ENCODE measurements at regions not wholly inside any gene's neighbourhood (a gene's known extent, or its start where the extent isn't known, plus 50 kb on each side); places are given as distances from the start of the nearest gene placed in this dataset.

DNA sequence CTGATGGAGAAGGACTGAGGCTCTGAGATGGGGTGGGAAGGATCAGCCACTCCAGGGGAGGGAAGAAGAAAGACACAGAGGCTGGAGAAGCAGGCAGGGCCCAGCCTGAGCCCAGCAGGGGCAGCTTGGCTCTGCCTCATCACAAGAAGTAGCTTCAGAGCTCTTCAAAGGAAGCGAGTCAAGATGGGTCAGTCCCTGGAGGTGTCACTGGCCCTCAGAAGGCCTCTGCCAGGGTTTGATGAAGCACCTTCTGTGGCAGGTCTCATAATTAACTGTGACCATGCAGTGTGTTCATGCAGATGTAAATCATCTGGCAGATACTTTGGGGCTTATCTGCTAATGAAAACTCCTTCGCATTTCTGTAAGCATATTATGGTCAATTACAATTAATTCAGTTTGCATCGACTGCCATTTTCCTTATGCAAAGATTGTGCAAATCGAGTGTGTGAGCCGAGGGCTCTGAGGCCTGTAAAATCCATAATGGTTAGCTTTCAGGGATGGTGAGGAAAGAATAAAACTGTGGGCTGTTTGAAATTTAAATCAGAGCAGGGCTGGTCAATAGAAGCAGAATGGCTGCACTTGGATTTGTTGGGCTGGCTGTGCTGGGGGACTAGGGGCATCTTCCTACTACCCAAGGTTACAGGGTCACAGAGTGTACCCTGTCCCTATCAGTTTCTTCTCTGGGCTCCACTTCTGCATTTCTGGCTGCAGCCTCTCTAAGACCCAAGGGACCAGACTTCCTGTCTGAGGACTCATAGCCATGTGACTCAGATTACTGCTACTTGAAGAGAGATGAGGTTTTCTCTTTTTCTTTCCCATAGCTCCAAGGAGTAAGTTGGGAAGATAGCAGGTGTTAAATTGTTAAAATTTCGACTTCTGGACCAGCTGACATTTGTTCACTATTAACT, 376.6 kb downstream of the DHX35 start:
- no peak for DNase-seq (ENCODE audit: low spot score in 2 of 2)
- no peak for FAIRE-seq

DNA sequence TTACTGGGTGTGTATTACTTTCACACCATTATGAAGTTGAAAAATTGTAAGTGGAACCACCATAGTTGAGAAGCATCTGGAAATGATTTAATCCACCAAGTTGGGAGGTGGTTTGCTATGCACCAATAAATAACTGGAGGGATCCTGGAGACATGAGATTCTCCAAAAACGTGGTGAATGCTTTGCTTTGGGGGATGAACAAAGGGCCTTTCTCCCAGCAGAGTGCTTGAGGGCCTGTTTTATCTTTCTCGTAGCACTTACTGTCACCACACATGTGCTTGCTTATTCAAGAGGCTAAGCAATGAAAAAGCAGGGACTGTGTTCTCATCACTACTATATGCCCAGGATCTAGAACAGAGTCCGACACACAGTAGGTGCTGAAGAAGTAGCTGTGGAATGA, 371.1 kb downstream of the DHX35 start:
- DNase-seq (ENCODE audit: low spot score in 2 of 2) (no peak), FAIRE-seq (no peak)

DNA sequence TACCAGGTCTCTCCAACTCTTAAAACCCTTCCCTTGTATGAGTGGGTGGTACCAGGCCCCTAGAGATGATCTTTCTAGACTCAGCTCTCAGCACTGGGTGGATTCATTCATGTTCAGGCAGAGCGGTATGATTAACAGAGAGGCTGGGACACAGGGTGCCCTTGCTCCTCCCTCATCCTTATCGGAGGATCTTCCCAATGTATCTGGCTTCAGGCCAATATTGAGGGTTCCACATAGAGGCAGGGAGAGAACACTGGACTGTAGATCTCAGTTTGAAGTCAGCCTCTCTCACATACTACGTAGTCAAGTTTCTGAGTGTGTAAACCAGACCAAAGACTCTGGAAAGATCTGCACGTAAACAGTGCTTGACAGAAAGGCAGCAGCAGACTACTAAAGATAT, 366.2 kb downstream of the DHX35 start:
- FAIRE-seq: no peak

DNA sequence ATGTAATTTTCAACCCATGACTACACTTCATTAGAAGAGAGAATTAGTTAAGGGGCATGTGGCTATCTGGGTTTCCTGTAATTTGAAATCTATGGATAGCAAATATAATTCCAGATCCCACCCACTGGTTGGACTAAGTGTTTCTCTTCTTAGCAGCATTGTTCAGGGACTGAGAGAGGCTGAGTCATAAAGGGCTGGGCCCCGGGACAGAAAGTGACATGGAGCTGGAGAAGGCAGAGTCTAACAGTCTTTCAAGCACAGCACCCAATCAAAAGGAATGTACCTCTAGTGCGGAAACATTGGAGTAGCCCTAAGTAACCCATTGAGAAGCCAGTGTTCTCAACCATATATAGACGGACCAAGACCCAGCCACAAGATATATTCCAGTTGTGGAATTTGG, 363.9 kb downstream of the DHX35 start:
- DNase-seq (ENCODE audit: low spot score in 2 of 2) (no peak), FAIRE-seq (no peak)

More for the DNA sequence above, 366.2 kb downstream of the DHX35 start:
- DNase-seq (ENCODE audit: low spot score in 2 of 2): no peak

DNA sequence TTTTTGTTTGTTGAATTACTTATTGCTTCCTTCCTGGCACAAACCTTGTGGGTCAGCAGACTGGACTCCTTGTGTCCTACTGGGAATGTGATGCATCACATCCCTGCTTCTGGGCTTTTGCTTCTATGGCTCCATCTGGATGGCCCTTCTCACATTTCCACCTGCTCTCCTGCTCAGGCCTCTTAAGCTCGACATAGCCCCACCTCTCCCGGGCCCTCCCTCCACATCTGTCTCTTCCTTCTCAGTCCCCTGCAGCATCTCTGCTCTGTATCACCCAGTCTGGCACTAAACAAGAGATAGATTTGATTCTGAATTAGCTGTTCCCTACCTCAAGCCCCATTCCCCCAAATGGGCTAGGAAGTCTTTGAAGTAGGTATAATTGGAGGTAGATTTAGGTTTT, 356.8 kb downstream of the DHX35 start:
- no peak for FAIRE-seq

DNA sequence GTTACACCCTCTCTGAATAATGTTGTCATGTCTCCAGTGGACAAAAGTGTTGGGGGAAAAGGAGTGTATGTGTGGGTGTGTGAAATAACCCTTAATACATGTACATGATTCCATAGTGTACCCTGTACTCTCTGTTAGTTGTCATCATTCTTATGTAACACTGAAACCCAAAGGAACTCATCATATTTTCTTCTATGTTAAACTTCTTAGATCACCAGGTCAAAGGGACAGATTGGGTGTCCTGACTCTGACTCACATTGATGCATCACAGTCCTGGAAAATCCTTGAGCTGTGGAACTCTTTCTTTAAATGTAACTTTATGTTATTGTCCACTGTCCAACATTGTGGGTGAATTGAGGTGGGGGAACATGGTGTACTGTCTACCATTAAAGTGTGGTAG, 350.5 kb downstream of the DHX35 start:
- no peak for FAIRE-seq
- DNase-seq (ENCODE audit: low spot score in 2 of 2): no peak

More for the DNA sequence above, 356.8 kb downstream of the DHX35 start:
- DNase-seq (ENCODE audit: low spot score in 2 of 2): no peak

DNA sequence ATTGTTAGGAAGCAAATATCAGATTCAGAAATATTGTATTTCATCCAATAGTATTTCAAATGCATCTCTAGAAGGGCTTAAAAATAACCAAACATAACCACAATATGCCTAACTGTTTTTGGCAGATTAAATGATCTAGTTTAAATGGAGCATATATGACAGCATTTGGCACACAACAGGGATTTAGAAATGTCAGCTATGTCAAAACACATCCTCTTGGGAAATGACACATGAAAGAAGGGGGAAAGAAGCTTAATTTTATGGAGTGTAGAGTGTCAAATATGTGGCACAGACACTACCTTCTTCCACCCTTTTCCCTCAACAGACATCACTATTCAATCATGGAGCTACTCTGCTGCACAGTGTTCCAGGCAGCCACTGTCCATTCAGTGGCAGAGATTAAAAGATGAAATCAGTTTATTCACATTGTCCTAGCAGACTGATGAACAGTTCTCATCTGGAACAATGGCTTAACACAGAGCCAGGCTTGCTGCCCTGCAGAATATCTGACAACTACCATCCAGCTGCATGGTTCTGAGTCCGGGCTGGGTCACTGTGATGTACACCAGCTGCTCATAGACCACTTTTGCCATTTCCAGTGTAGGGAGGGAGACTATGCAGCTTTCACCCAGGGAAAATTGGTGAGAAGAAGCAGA, 349.8 kb downstream of the DHX35 start:
- no peak for FAIRE-seq
- DNase-seq (ENCODE audit: low spot score in 2 of 2): no peak

DNA sequence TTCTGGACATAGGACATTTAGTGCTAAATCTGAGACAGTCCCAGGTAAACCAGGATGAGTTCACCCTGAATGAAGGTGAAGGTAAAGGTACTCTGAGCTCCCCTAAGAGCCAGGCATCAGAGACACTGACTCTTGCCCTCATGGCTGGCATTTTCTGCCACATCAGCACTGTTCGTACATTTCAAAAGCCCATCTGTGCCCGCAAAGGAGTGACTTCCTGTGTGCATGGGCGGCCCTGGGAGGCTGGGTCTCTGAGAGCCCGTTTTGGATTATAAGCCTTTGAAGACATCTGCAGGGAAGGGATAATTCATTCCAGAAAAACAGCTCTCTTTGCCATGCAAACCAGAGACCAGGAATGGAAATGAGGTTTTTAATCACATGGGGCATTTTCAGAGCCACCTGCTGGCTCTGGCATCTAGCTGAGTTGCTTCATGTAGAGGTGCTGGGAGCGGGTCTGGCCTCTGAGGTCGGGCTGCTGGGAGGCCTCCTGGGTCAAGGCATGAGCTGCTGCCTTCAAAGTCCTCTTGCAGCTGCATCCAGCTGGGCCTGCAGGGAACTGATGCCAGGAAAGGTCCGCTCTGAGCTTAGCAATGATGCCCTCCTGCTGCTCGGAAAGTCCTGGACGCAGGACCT, 348.3 kb downstream of the DHX35 start:
- no peak for FAIRE-seq
- no peak for DNase-seq (ENCODE audit: low spot score in 2 of 2)

DNA sequence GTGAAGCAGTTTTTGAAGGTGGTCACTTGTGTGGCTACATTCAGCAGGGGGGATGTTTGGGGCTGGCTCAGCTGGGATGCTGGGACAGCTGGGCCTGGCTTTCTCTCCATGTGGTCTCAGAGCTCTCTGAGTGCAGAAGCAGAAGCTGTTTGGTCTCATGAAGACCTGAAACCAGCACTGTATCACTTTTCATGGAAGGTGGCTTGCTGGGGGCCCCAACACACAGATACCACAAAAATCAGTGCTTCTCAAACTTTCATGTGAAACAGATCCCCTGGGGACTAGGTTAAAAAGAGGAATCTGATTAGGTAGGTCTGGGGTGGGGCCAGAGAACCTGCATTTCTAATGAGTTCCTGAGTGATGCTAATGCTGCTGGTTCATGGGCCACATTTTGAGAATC, 347.3 kb downstream of the DHX35 start:
- no peak for FAIRE-seq
- no peak for DNase-seq (ENCODE audit: low spot score in 2 of 2)

DNA sequence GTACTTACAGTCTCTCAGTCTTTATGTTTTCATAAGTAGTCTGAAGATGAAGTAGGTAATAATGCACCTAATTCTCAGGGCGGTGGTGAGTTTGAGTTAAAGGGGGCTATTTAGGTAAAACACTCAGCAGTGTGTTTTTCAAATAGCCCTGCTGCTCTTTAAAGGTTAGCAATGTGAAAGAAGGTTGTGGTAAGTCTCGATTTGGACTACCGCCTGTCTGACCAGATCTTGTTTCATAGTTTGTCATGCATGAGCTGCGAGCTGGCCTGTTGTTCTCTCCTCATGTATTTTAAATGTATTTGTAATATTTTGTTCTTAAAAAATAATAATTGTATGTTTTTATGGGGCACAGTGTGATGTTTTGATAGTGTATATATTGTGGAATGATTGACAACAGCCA, 340.2 kb downstream of the DHX35 start:
- DNase-seq (ENCODE audit: low spot score in 2 of 2): no peak
- no peak for FAIRE-seq

DNA sequence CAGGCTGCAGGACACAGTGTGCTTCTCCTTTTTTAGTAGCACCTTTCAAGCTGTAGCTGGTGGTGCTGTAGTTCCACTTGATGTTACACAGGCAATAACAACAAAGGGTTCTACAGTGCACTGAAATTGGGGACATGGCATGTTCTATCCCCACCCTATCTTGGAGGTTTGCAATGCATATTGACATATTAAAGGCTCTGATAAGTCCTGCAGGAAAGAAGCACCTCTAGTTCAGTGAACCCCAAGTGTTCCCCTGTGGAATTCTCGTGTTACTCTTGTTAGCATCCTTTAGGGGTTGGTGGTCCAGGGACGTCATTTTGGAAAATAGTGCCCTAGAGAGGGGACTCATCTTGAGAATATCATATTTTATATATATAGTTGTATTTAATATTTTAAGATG, 337.6 kb downstream of the DHX35 start:
- no peak for FAIRE-seq

DNA sequence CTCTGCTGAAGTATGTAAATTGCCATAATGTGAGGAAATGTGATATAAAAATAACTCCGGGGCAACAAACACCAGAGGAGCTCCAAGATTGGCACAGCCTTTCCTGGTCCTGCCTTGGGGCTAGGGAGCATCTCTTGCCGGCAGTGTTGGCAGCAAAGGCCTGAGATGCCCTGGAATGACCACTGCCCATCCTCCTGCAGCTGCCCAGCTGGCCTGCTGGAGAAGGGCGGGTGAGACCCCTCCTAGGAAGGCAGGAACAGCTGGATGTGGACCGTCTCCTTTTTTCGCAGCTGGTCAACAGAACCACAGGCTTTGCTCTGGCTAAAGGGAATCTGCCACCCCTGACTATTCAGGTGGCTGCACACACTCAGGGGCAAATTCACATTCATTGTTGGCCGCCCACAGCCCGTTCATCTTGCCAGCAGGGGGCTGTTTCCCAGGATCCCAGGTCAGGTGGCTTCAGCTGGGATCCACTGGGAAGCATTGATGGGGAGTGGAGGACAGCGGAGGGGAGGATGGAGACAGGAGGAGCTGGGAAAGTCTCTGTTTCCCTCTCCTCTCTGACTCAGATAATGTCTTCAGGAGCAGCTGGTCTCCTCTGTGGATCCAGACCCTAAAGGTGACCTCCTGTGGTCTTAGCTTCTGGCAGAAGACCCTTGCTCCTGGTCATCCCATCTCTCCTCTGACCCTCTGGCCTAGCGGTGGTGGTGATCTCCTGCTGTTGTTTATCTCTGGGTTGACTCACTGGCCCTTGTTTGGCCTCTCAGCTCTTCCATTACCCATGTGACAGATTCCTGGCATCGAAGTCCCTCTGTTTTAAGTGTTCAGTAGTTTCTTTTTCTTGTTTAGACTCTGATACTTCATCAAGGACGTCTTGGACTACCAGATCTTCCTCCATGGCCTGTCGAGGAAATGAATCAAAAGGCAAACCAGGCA, 336.7 kb downstream of the DHX35 start:
- FAIRE-seq (no peak), DNase-seq (ENCODE audit: low spot score in 2 of 2) (no peak)

More for the DNA sequence above, 337.6 kb downstream of the DHX35 start:
- DNase-seq (ENCODE audit: low spot score in 2 of 2): no peak

DNA sequence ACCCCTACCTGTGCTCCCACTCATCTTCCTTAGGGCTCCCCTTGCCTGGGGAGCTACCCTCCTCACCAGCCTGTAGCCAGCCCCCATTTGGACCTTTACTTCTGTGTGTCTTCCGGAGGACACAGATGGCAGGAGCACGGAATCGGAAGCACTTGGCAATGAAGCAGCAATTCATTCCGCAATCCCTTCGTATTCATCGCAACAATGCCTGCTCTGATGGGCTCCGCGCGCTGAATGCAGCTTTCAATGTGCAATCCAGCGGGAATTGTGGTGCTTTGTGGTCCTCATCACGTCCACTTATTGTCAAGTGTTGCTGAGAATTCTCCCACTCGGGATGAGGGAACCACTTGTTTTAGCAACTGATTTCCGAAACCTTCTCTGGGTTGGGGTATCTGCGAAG, 336.0 kb downstream of the DHX35 start:
- no peak for FAIRE-seq
- no peak for DNase-seq (ENCODE audit: low spot score in 2 of 2)

DNA sequence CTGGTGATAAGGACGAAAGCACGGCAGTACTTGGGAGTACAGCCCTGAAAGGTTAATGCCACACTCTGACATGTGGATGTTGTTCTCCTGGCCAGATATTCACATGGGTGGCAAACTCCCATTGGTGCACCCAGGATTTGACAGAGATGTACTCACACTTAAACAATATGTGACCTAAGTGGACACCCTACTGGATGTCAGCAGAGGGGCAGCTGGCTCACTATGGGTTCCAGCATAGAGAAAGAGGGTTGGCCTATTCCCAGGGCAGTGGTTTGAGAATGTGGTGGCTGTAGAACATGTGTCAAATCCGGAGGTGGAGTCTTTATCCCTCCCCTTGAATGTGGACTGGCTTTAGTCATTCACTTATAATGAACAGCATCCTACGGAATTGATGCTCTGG, 333.2 kb downstream of the DHX35 start:
- FAIRE-seq (no peak), DNase-seq (ENCODE audit: low spot score in 2 of 2) (no peak)

DNA sequence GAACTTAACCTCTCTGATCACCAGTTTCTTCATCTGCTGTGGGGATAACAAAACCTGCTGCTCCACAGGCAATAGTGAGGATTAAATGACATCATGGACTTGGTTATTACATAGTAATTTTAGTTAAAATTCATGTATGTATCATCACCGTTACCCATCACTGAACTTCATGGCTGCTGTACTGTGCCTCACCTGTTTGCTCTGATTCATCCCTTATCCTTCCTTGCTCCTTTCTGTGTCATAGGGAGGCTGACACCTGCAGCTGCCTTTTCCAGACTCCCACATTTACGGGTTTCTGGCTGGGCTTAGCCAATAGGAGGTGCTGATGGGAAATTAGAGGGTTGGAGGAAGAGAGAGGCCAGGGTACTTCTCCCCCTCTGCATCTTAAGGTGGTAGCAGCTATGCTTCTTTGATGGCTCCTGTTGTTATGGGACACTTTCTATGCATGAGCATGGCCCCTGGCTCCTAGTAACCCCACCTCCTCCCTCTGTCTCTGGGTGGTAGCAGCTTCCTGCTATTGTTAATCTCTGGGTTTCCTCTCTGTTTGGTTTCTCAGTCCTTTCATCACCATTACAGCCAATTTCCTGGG, 332.1 kb downstream of the DHX35 start:
- no peak for DNase-seq (ENCODE audit: low spot score in 2 of 2)
- no peak for FAIRE-seq

DNA sequence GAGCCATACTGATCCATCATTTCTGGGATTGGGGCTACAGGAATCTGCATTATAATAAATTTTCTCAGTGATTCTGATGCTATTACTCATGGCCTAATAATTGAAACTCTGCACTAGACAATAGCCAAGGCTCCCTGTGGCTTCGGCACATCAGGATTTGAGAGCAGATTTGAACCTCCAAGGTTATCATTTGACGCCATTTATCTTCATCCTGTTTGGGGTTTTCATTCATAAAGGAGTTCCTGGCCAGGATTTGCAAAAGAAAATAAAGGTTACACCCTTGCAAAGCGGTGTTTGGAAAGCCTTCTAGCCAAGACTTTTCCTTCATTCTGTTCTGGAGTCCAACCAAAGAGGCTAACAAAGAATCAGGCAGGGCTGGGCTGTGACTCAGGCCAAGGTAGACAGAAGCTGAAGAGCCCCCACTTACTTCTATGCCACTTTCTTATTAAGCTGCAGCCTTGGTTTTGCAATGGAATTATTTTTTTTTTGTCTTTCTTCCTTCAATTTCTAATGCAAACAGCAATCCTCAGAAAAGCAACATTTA, 330.1 kb downstream of the DHX35 start:
- FAIRE-seq (no peak), DNase-seq (ENCODE audit: low spot score in 2 of 2) (no peak)

DNA sequence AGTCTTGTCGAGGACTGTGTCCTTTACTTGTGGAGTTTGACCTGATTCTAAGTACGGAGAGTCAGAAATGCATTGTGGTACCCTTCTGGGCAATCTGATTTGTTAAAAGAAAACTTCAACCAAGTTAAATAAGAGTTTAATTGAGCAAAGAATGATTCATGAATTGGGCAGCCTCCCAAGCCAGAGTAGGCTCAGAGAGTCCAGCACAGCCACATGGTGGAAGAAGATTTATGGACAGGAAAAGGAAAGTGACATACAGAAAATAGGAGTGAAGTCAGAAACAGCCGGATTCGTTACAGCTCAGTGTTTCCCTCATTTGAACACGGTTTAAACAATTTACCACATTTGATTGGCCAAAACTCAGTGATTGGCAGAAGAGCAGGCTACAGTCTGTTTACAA, 329.2 kb downstream of the DHX35 start:
- DNase-seq (ENCODE audit: low spot score in 2 of 2) (no peak), FAIRE-seq (no peak)

DNA sequence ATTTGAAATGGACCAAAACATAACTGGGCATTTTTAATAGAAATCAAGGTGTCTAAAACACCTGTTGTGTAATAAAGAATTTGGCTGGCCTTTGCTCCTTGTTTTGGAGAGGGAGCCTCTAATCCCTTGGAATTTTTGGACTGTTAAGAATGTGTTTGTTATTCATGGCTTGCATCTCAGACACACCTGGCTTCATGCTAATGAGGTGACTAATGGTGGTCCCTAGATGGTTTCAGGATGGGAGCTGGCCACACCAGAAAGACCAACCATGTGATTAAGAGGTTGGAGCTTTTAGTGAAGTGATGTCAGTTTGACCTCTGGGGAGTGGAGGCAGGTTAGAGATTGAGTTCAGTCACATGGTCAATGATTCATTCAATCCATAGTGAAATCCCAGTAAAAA, 328.4 kb downstream of the DHX35 start:
- no peak for FAIRE-seq
- no peak for DNase-seq (ENCODE audit: low spot score in 2 of 2)

DNA sequence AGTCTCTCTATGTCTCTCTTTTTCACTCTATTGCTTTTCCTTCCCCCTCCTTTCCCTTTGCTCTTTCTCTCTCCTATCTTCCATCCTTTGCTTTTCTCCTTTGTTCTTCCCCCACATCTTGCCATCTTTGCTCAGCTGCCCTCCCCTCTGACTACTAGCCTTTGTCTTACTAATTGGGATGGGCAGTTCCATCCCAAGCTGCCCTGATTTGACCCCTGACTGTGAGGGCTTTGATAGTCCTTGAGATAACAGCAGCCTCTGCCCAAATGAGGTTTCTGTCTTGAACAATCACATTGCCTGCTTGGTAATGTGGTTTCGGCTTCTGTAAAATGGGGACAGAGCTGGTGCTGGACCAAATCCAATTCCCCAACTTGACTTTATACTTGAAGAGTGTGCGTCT, 327.7 kb downstream of the DHX35 start:
- DNase-seq (ENCODE audit: low spot score in 2 of 2) (no peak), FAIRE-seq (no peak)

DNA sequence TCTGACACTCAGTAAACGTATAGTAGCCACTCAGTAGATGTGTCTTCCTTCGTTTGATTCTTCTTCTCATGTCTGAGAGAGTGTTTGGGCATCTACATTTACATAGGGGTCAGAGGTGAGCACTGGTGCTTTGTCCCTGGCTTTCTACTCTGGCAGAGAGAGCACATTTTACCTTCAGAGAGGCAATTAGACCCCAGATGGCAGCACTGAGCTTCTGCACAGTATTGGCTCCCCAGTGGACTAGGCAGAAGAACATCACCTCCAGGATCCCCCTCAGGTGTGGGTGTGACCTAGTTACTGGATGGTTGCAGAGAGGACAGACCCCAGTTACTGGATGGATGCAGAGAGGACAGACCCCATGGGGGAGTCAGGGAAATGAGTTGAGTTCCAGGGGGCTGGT, 327.2 kb downstream of the DHX35 start:
- FAIRE-seq (no peak), DNase-seq (ENCODE audit: low spot score in 2 of 2) (no peak)
